PC-9 (cell line): ENCODE measurements at regions not wholly inside any gene's neighbourhood (a gene's known extent, or its start where the extent isn't known, plus 50 kb on each side); places are given as distances from the start of the nearest gene placed in this dataset.

ENCODE experiments used
- BruUV-seq: library from RNA; stranded (reverse); fragments of 400-500 nt; replicated peaks from 2 replicates; lab custom pipeline; 2021; lab: Mats Ljungman, UMichigan
- CTCF ChIA-PET: fragments of 300-600 bp; sonication (Branson Sonifier 250); formaldehyde crosslinking; loops from one replicate; lab custom pipeline; 2022; ENCODE audit warnings: antibody characterized with exemption; lab: Charles Lee
- POLR2A ChIA-PET: fragments of 300-600 bp; sonication (Branson Sonifier 250); formaldehyde crosslinking; loops from one replicate; lab custom pipeline; 2022; ENCODE audit warnings: antibody characterized with exemption; ENCODE audit not compliant: unreplicated experiment; lab: Charles Lee
- DNase-seq, 2 experiments: peaks; one replicate each; pipeline versions ENCODE4 v3.0.0 to v3.0.0-alpha.2; 2015 to 2022; ENCODE audit warnings: mixed read lengths in 1 of 2
- H2AFZ ChIP-seq: fragments of 200-600 bp; sonication (generic); 2 replicates; pipeline ENCODE4 v1.8.1; 2017; ENCODE audit warnings: antibody characterized with exemption
- H3F3A ChIP-seq: fragments of 200-600 bp; sonication (generic); 2 replicates; pipeline ENCODE4 v1.8.1; 2017; ENCODE audit warnings: antibody characterized with exemption, mild to moderate bottlenecking, low read depth; ENCODE audit not compliant: insufficient read depth
- H3K27ac ChIP-seq: fragments of 200-600 bp; sonication (generic); 2 replicates; pipeline ENCODE4 v1.6.1; 2016; ENCODE audit warnings: mixed run types
- H3K27me3 ChIP-seq: fragments of 200-600 bp; sonication (generic); 2 replicates; pipeline ENCODE4 v1.6.1; 2016; ENCODE audit warnings: low read depth, mixed run types; ENCODE audit not compliant: insufficient read depth
- H3K36me3 ChIP-seq: fragments of 200-600 bp; sonication (generic); 2 replicates; pipeline ENCODE4 v1.6.1; 2016; ENCODE audit warnings: low read depth, mixed run types
- H3K4me1 ChIP-seq: fragments of 200-600 bp; sonication (generic); replicated peaks from 2 replicates; pipeline ENCODE4 v1.6.1; 2016; ENCODE audit warnings: mixed run types; ENCODE audit not compliant: insufficient read depth
- H3K4me2 ChIP-seq: fragments of 200-600 bp; sonication (generic); 2 replicates; pipeline ENCODE4 v1.6.1; 2017; ENCODE audit warnings: mixed run types
- H3K4me3 ChIP-seq: fragments of 200-600 bp; sonication (generic); 2 replicates; pipeline ENCODE4 v1.6.1; 2016; ENCODE audit warnings: mixed run types
- H3K79me2 ChIP-seq: fragments of 200-600 bp; sonication (generic); 2 replicates; pipeline ENCODE4 v1.6.1; 2017; ENCODE audit warnings: low read depth, mixed run types
- H3K9me2 ChIP-seq: fragments of 200-600 bp; sonication (generic); 2 replicates; pipeline ENCODE4 v1.8.1; 2017; ENCODE audit warnings: mild to moderate bottlenecking; ENCODE audit not compliant: insufficient read depth
- H3K9me3 ChIP-seq: fragments of 200-600 bp; sonication (generic); 2 replicates; pipeline ENCODE4 v1.8.1; 2016; ENCODE audit warnings: low read depth; ENCODE audit not compliant: insufficient read depth
- H4K20me1 ChIP-seq: fragments of 200-600 bp; sonication (generic); 2 replicates; pipeline ENCODE4 v1.8.1; 2017; ENCODE audit not compliant: insufficient read depth
- CTCF ChIP-seq: fragments of 200-600 bp; sonication (generic); conservative IDR thresholded peaks from 2 replicates; pipeline ENCODE4 v1.6.1; 2017; ENCODE audit warnings: mixed run types, antibody characterized with exemption, mild to moderate bottlenecking, moderate library complexity
- EZH2 ChIP-seq: fragments of 200-600 bp; sonication (generic); IDR thresholded peaks from 2 replicates; pipeline ENCODE4 v1.8.0; 2017; ENCODE audit warnings: antibody characterized with exemption, low read depth
- intact Hi-C: fragments of 100-400 bp; cut with micrococcal nuclease; formaldehyde crosslinking; loops from one replicate; pipeline ENCODE4 v1.10.0; 2022; ENCODE audit not compliant: unreplicated experiment

GRCh38 chr4:100254237-100254636, 64.0 kb upstream of the DDIT4L start:
- intact Hi-C loops: no loop called here
- Histone ChIP-seq H3K27me3 (no peaks in the 10 kb centered on the region), H3F3A (no peaks in the 10 kb centered on the region), H2AFZ (no peak overlapping the region), H3K9me2 (no peaks in the 10 kb centered on the region), H3K79me2 (no peaks in the 10 kb centered on the region), H3K36me3 (no peaks in the 10 kb centered on the region), H3K4me2 (no peak overlapping the region), H3K9me3 (no peaks in the 10 kb centered on the region; the same call in 1 of the 2 replicates), H3K27ac (no peak overlapping the region), H3K4me3 (no peak overlapping the region), H3K4me1 (no peaks in the 10 kb centered on the region), H4K20me1 (no peaks in the 10 kb centered on the region)
- ChIA-PET POLR2A (no interaction called here), CTCF (no interaction called here)
- TF ChIP-seq EZH2: no peak
- TF ChIP-seq CTCF: no peak
- DNase-seq: no peak
- BruUV-seq: no TSS peak

GRCh38 chr4:100248476-100248875, 58.2 kb upstream of the DDIT4L start:
- H3K27me3 ChIP-seq: no peaks in the 10 kb centered on the region
- H3K79me2 ChIP-seq: no peaks in the 10 kb centered on the region
- CTCF ChIA-PET: no interaction called here
- H3K27ac ChIP-seq: no peak overlapping the region
- no peak overlapping the region for H3K4me3 ChIP-seq
- no peaks in the 10 kb centered on the region for H4K20me1 ChIP-seq
- no peak overlapping the region for H3K4me2 ChIP-seq
- no peaks in the 10 kb centered on the region for H3K9me2 ChIP-seq
- no TSS peak for BruUV-seq
- intact Hi-C loops: no loop called here
- no peak for DNase-seq
- no peak overlapping the region for H2AFZ ChIP-seq
- H3K4me1 ChIP-seq: no peaks in the 10 kb centered on the region
- no peaks in the 10 kb centered on the region for H3F3A ChIP-seq
- TF ChIP-seq EZH2: no peak
- no peak for TF ChIP-seq CTCF
- POLR2A ChIA-PET: no interaction called here
- H3K36me3 ChIP-seq: no peaks in the 10 kb centered on the region
- H3K9me3 ChIP-seq: no peaks in the 10 kb centered on the region; the same call in 1 of the 2 replicates

GRCh38 chr4:100246697-100247096, 56.4 kb upstream of the DDIT4L start:
- Histone ChIP-seq H3K4me2 (no peak overlapping the region), H4K20me1 (no peaks in the 10 kb centered on the region), H3K4me1 (no peaks in the 10 kb centered on the region), H3K27me3 (no peaks in the 10 kb centered on the region), H3F3A (no peaks in the 10 kb centered on the region), H3K79me2 (no peaks in the 10 kb centered on the region), H2AFZ (no peak overlapping the region), H3K27ac (no peak overlapping the region), H3K9me2 (no peaks in the 10 kb centered on the region), H3K4me3 (no peak overlapping the region), H3K36me3 (no peaks in the 10 kb centered on the region), H3K9me3 (no peaks in the 10 kb centered on the region; the same call in 1 of the 2 replicates)
- intact Hi-C loops: no loop called here
- ChIA-PET POLR2A (no interaction called here), CTCF (no interaction called here)
- TF ChIP-seq EZH2 (no peak), CTCF (no peak)
- no TSS peak for BruUV-seq
- no peak for DNase-seq
